ENCODE measurements at regions not wholly inside any gene's neighbourhood (a gene's known extent, or its start where the extent isn't known, plus 50 kb on each side); places are given as distances from the start of the nearest gene placed in this dataset.

DNA sequence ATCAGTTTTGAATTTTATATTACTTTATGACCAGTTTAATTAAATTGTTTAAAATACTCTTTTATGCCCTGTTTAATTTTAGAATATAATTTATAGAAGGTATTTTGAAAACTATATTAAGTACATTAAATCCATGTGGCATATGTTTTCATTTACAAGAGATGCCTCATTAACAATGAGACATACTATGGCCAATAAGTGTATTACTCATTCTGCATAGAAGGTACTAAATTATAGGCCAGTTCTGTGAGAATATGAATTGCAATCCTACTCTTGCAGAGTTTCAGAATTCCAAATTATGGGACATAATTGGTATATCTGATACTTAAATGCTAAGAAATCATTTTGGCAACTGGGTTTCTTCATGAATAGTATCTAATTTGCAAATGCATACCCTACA, 951.1 kb downstream of the FAT4 start:
- DNase-seq, result no peak
- intact Hi-C loops (cut with DNase I; ENCODE audit: low total_unique reads), result no loop called here
- H3K36me3 ChIP-seq, result no peaks in the 10 kb centered on the region
- H3K27ac ChIP-seq, result no peak overlapping the region
- no peaks in the 10 kb centered on the region for H3K9me3 ChIP-seq
- no peak overlapping the region for H3K4me3 ChIP-seq
- no peaks in the 10 kb centered on the region for H3K4me1 ChIP-seq
- no peaks in the 10 kb centered on the region for H3K27me3 ChIP-seq (replicated peaks in 1 of 7)
- TF ChIP-seq POLR2AphosphoS5 (IDR thresholded peaks at IDR 0.05) (no peak), POLR2A (IDR thresholded peaks at IDR 0.05) (no peak)
- TF ChIP-seq, protein P1, sequence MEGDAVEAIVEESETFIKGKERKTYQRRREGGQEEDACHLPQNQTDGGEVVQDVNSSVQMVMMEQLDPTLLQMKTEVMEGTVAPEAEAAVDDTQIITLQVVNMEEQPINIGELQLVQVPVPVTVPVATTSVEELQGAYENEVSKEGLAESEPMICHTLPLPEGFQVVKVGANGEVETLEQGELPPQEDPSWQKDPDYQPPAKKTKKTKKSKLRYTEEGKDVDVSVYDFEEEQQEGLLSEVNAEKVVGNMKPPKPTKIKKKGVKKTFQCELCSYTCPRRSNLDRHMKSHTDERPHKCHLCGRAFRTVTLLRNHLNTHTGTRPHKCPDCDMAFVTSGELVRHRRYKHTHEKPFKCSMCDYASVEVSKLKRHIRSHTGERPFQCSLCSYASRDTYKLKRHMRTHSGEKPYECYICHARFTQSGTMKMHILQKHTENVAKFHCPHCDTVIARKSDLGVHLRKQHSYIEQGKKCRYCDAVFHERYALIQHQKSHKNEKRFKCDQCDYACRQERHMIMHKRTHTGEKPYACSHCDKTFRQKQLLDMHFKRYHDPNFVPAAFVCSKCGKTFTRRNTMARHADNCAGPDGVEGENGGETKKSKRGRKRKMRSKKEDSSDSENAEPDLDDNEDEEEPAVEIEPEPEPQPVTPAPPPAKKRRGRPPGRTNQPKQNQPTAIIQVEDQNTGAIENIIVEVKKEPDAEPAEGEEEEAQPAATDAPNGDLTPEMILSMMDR (IDR thresholded peaks at IDR 0.05 in 8 of 11, conservative IDR thresholded peaks at IDR 0.05 in 3 of 11), result no peak

GRCh38 chr4:126267689-126268088, 952.9 kb downstream of the FAT4 start:
- H3K36me3 ChIP-seq, result no peaks in the 10 kb centered on the region
- DNase-seq, result no peak
- H3K4me3 ChIP-seq, result no peak overlapping the region
- 43 to 79% (median 59%) methylated on average over 1 of the region's 1 CpG for WGBS, 5 donors
- TF ChIP-seq POLR2A (IDR thresholded peaks at IDR 0.05), result no peak
- TF ChIP-seq POLR2AphosphoS5 (IDR thresholded peaks at IDR 0.05), result no peak
- TF ChIP-seq, protein P1 (IDR thresholded peaks at IDR 0.05 in 8 of 11, conservative IDR thresholded peaks at IDR 0.05 in 3 of 11), result no peak
- H3K27me3 ChIP-seq (replicated peaks in 1 of 7), result no peaks in the 10 kb centered on the region
- no peak overlapping the region for H3K27ac ChIP-seq
- no peaks in the 10 kb centered on the region for H3K4me1 ChIP-seq
- intact Hi-C loops (cut with DNase I; ENCODE audit: low total_unique reads), result no loop called here
- H3K9me3 ChIP-seq, result no peaks in the 10 kb centered on the region

GRCh38 chr4:126268106-126268505, 953.4 kb downstream of the FAT4 start:
- no peak for DNase-seq
- intact Hi-C loops (cut with DNase I; ENCODE audit: low total_unique reads), result no loop called here
- Histone ChIP-seq H3K4me1 (no peaks in the 10 kb centered on the region), H3K4me3 (no peak overlapping the region), H3K36me3 (no peaks in the 10 kb centered on the region), H3K27ac (no peak overlapping the region), H3K27me3 (replicated peaks in 1 of 7) (no peaks in the 10 kb centered on the region), H3K9me3 (no peaks in the 10 kb centered on the region)
- TF ChIP-seq POLR2A (IDR thresholded peaks at IDR 0.05) (no peak), POLR2AphosphoS5 (IDR thresholded peaks at IDR 0.05) (no peak)
- TF ChIP-seq, protein P1 (IDR thresholded peaks at IDR 0.05 in 8 of 11, conservative IDR thresholded peaks at IDR 0.05 in 3 of 11), result no peak

GRCh38 chr4:126269106-126269505, 954.4 kb downstream of the FAT4 start:
- no peak for DNase-seq
- H3K4me1 ChIP-seq, result no peaks in the 10 kb centered on the region
- H3K36me3 ChIP-seq, result no peaks in the 10 kb centered on the region
- intact Hi-C loops (cut with DNase I; ENCODE audit: low total_unique reads), result no loop called here
- H3K27me3 ChIP-seq (replicated peaks in 1 of 7), result no peaks in the 10 kb centered on the region
- WGBS, 5 donors, result 65 to 81% (median 69%) methylated on average over 6 of the region's 6 CpGs
- H3K27ac ChIP-seq, result no peak overlapping the region
- H3K4me3 ChIP-seq, result no peak overlapping the region
- no peaks in the 10 kb centered on the region for H3K9me3 ChIP-seq
- TF ChIP-seq, protein P1 (IDR thresholded peaks at IDR 0.05 in 8 of 11, conservative IDR thresholded peaks at IDR 0.05 in 3 of 11), result no peak
- TF ChIP-seq POLR2AphosphoS5 (IDR thresholded peaks at IDR 0.05) (no peak), POLR2A (IDR thresholded peaks at IDR 0.05) (no peak)

All from spleen (tissue), 11 donors.